Panc1 (cell line): ENCODE measurements at regions not wholly inside any gene's neighbourhood (a gene's known extent, or its start where the extent isn't known, plus 50 kb on each side); places are given as distances from the start of the nearest gene placed in this dataset.

Source experiments
- ATAC-seq: fragments of 200-7000 bp; cut with Tn5 transposase; 2 replicates; pipeline ENCODE4 v1.9.1; 2020; ENCODE audit warnings: mild to moderate bottlenecking, moderate library complexity
- BruUV-seq: library from RNA; stranded (reverse); fragments of 400-500 nt; replicated peaks from 2 replicates; lab custom pipeline; 2021; lab: Mats Ljungman, UMichigan
- CTCF ChIA-PET: fragments of 300-600 bp; sonication (Branson Sonifier 250); formaldehyde crosslinking; loops from one replicate; lab custom pipeline; 2022; ENCODE audit warnings: antibody characterized with exemption; lab: Charles Lee
- POLR2A ChIA-PET: fragments of 300-600 bp; sonication (Branson Sonifier 250); formaldehyde crosslinking; loops from one replicate; lab custom pipeline; 2022; ENCODE audit warnings: antibody characterized with exemption; lab: Charles Lee
- DNase-seq: peaks from one replicate; pipeline ENCODE4 v3.0.0-alpha.2; 2010; ENCODE audit warnings: low read depth, low spot score
- H3K27ac ChIP-seq: 2 replicates; pipeline ENCODE4 v1.5.1; 2011; ENCODE audit warnings: mild to moderate bottlenecking, low read length, inconsistent platforms
- H3K27me3 ChIP-seq: fragments of 200-500 bp; sonication (Bioruptor generic); 2 replicates; pipeline ENCODE4 v1.6.0; 2014; ENCODE audit warnings: low read length, inconsistent platforms; ENCODE audit not compliant: control insufficient read depth, insufficient read depth
- H3K36me3 ChIP-seq: fragments of 200-500 bp; sonication (Bioruptor generic); 2 replicates; pipeline ENCODE4 v1.5.1; 2014; ENCODE audit warnings: inconsistent platforms, mild to moderate bottlenecking, low read length, moderate library complexity; ENCODE audit not compliant: control insufficient read depth, insufficient read depth
- H3K4me1 ChIP-seq: 2 replicates; pipeline ENCODE4 v1.5.1; 2011; ENCODE audit warnings: inconsistent platforms, mild to moderate bottlenecking, low read length, moderate library complexity; ENCODE audit not compliant: control insufficient read depth, insufficient read depth
- H3K4me3 ChIP-seq, 2 experiments: 2 replicates each; pipeline ENCODE4 v1.5.1; 2011 to 2012; ENCODE audit warnings: low read depth in 2 of 2, low read length in 2 of 2, mild to moderate bottlenecking in 2 of 2, inconsistent platforms in 1 of 2, moderate library complexity in 1 of 2
- H3K9me3 ChIP-seq: fragments of 200-500 bp; sonication (Bioruptor generic); 2 replicates; pipeline ENCODE4 v1.5.1; 2014; ENCODE audit warnings: low read depth, mild to moderate bottlenecking, inconsistent platforms, low read length, moderate library complexity; ENCODE audit not compliant: control insufficient read depth, insufficient read depth
- CTCF ChIP-seq: fragments of 450-650 bp; IDR thresholded peaks from 2 replicates; pipeline ENCODE4 v1.5.1; 2017; ENCODE audit warnings: mild to moderate bottlenecking
- POLR2AphosphoS5 ChIP-seq: IDR thresholded peaks from 2 replicates; pipeline ENCODE4 v1.6.1; 2012; ENCODE audit warnings: mild to moderate bottlenecking, low read depth, low read length, moderate library complexity
- REST ChIP-seq, 2 experiments: IDR thresholded peaks; 2 replicates each; pipeline ENCODE4 v1.6.1; 2011 to 2012; ENCODE audit warnings: low read depth in 2 of 2, control low read depth in 1 of 2, low read length in 1 of 2, mild to moderate bottlenecking in 1 of 2, moderate library complexity in 1 of 2; ENCODE audit not compliant: insufficient read depth in 1 of 2
- SIN3A ChIP-seq: IDR thresholded peaks from 2 replicates; pipeline ENCODE4 v1.6.1; 2012; ENCODE audit warnings: low read depth, mild to moderate bottlenecking, low read length, moderate library complexity, borderline replicate concordance; ENCODE audit not compliant: insufficient read depth
- TCF7L2 ChIP-seq: IDR thresholded peaks from 2 replicates; pipeline ENCODE4 v1.6.1; 2011; ENCODE audit warnings: mild to moderate bottlenecking, low read depth, low read length, inconsistent platforms
- in situ Hi-C: cut with HindIII; loops from 2 replicates; pipeline ENCODE4 v1.10.0; 2016; ENCODE audit warnings: low sequenced_read_pairs, low pct_unique_long_range_greater_than_20kb
- intact Hi-C: fragments of 100-400 bp; cut with micrococcal nuclease; formaldehyde crosslinking; loops from one replicate; pipeline ENCODE4 v1.10.0; 2022; ENCODE audit not compliant: unreplicated experiment

- ATAC-seq: no peak
- H3K4me1 ChIP-seq: no peaks in the 10 kb centered on the region
- in situ Hi-C loops (no loop called here), intact Hi-C loops (no loop called here)
- POLR2A ChIA-PET: no interaction called here
- CTCF ChIA-PET: no interaction called here
- no peaks in the 10 kb centered on the region for H3K27me3 ChIP-seq
- DNase-seq: no peak
- H3K9me3 ChIP-seq: no peaks in the 10 kb centered on the region; the same call in 1 of the 2 replicates
- BruUV-seq: no TSS peak
- no peak overlapping the region for H3K27ac ChIP-seq
- TF ChIP-seq TCF7L2 (no peak), SIN3A (no peak), POLR2AphosphoS5 (no peak), CTCF (no peak), REST (IDR thresholded peaks at IDR 0.05; ENCODE audit: insufficient read depth in 1 of 2, low read depth in 2 of 2, low read length in 1 of 2) (no peak)
- no peaks in the 10 kb centered on the region for H3K36me3 ChIP-seq
- H3K4me3 ChIP-seq: no peak overlapping the region
Measured at GRCh38 chr9:90259311-90260246, 383.0 kb downstream of the DIRAS2 start.

GRCh38 chr9:90261698-90262097, 380.9 kb downstream of the DIRAS2 start:
- in situ Hi-C loops: no loop called here

More at GRCh38 chr9:90261698-90262097, 380.9 kb downstream of the DIRAS2 start:
- Histone ChIP-seq H3K4me1 (no peaks in the 10 kb centered on the region), H3K36me3 (no peaks in the 10 kb centered on the region), H3K4me3 (no peak overlapping the region), H3K27ac (no peak overlapping the region), H3K27me3 (no peaks in the 10 kb centered on the region), H3K9me3 (no peaks in the 10 kb centered on the region; the same call in 1 of the 2 replicates)
- no TSS peak for BruUV-seq
- DNase-seq: no peak
- TF ChIP-seq POLR2AphosphoS5: no peak
- no peak for TF ChIP-seq TCF7L2
- no peak for TF ChIP-seq CTCF
- TF ChIP-seq SIN3A: no peak
- no peak for TF ChIP-seq REST (IDR thresholded peaks at IDR 0.05; ENCODE audit: insufficient read depth in 1 of 2, low read depth in 2 of 2, low read length in 1 of 2)
- ATAC-seq: no peak
- CTCF ChIA-PET: no interaction called here
- intact Hi-C loops: no loop called here
- POLR2A ChIA-PET: no interaction called here
